ENCODE measurements at regions not wholly inside any gene's neighbourhood (a gene's known extent, or its start where the extent isn't known, plus 50 kb on each side); places are given as distances from the start of the nearest gene placed in this dataset.

GRCh38 chr13:107392205-107392604, 823.1 kb downstream of the LIG4 start:
- TF ChIP-seq CTCF (IDR thresholded peaks at IDR 0.05) (no peak), POLR2A (IDR thresholded peaks at IDR 0.05; ENCODE audit: low read depth) (no peak), POLR2AphosphoS5 (IDR thresholded peaks at IDR 0.05) (no peak), EP300 (IDR thresholded peaks at IDR 0.05) (no peak)
